MG63 (cell line): ENCODE measurements at regions not wholly inside any gene's neighbourhood (a gene's known extent, or its start where the extent isn't known, plus 50 kb on each side); places are given as distances from the start of the nearest gene placed in this dataset.
"Not testable (repeated sequence)": the region's sequence is repeated elsewhere in the genome, so short reads cannot be mapped to it uniquely, and the experiment has no call there.

Experiments
- DNase-seq: peaks from one replicate; pipeline ENCODE4 v3.0.0-alpha.2; 2020
- H3K27me3 ChIP-seq: fragments of 250-450 bp; sonication (Bioruptor Pico); 2 replicates; pipeline ENCODE4 v1.5.1; 2020; ENCODE audit warnings: mild to moderate bottlenecking, moderate library complexity
- H3K36me3 ChIP-seq: fragments of 250-450 bp; sonication (Bioruptor Pico); 2 replicates; pipeline ENCODE4 v1.5.1; 2020; ENCODE audit warnings: mild to moderate bottlenecking, moderate library complexity
- H3K4me3 ChIP-seq: fragments of 250-450 bp; sonication (Bioruptor Pico); 2 replicates; pipeline ENCODE4 v1.5.1; 2020; ENCODE audit warnings: mild to moderate bottlenecking, moderate library complexity
- H3K9me3 ChIP-seq: fragments of 250-450 bp; sonication (Bioruptor Pico); 2 replicates; pipeline ENCODE4 v1.5.1; 2020; ENCODE audit warnings: mild to moderate bottlenecking, moderate library complexity

- Histone ChIP-seq H3K36me3 (no peaks in the 10 kb centered on the region), H3K27me3 (no peaks in the 10 kb centered on the region), H3K9me3 (no peaks in the 10 kb centered on the region), H3K4me3 (no peak overlapping the region)
- no peak for DNase-seq
Measured at GRCh38 chr5:125483609-125484008, 737.2 kb upstream of the ZNF608 start.

GRCh38 chr5:125484272-125484741, 737.9 kb upstream of the ZNF608 start:
- no peaks in the 10 kb centered on the region for H3K27me3 ChIP-seq
- H3K9me3 ChIP-seq: no peaks in the 10 kb centered on the region
- DNase-seq: peak; percentile 80
- no peaks in the 10 kb centered on the region for H3K36me3 ChIP-seq
- H3K4me3 ChIP-seq: no peak overlapping the region

GRCh38 chr5:125484742-125485641, 738.6 kb upstream of the ZNF608 start:
- Histone ChIP-seq H3K36me3 (no peaks in the 10 kb centered on the region), H3K9me3 (no peaks in the 10 kb centered on the region), H3K27me3 (no peaks in the 10 kb centered on the region), H3K4me3 (no peak overlapping the region)
- DNase-seq: peak; percentile 94

GRCh38 chr5:125485771-125486170, 739.3 kb upstream of the ZNF608 start:
- H3K36me3 ChIP-seq: no peaks in the 10 kb centered on the region
- H3K27me3 ChIP-seq: no peaks in the 10 kb centered on the region
- H3K9me3 ChIP-seq: no peaks in the 10 kb centered on the region
- no peak for DNase-seq
- H3K4me3 ChIP-seq: no peak overlapping the region

- no peaks in the 10 kb centered on the region for H3K27me3 ChIP-seq
- no peaks in the 10 kb centered on the region for H3K9me3 ChIP-seq
- H3K4me3 ChIP-seq: no peak overlapping the region
- no peaks in the 10 kb centered on the region for H3K36me3 ChIP-seq
- no peak for DNase-seq
Measured at GRCh38 chr5:125486634-125487033, 740.2 kb upstream of the ZNF608 start.

- Histone ChIP-seq H3K9me3 (no peaks in the 10 kb centered on the region), H3K27me3 (no peaks in the 10 kb centered on the region), H3K4me3 (no peak overlapping the region), H3K36me3 (no peaks in the 10 kb centered on the region)
- DNase-seq: no peak
Measured at GRCh38 chr5:125487231-125487630, 740.8 kb upstream of the ZNF608 start.

GRCh38 chr5:125487652-125488051, 741.2 kb upstream of the ZNF608 start:
- not testable (repeated sequence) for H3K36me3 ChIP-seq, H3K4me3 ChIP-seq, DNase-seq, H3K9me3 ChIP-seq, H3K27me3 ChIP-seq

- DNase-seq: no peak
- Histone ChIP-seq H3K27me3 (no peaks in the 10 kb centered on the region), H3K9me3 (no peaks in the 10 kb centered on the region; the same call in 1 of the 2 replicates), H3K36me3 (no peaks in the 10 kb centered on the region), H3K4me3 (no peak overlapping the region)
Measured at GRCh38 chr5:125489146-125489545, 742.7 kb upstream of the ZNF608 start.

GRCh38 chr5:125491986-125492492, 745.6 kb upstream of the ZNF608 start:
- Histone ChIP-seq H3K27me3 (no peaks in the 10 kb centered on the region), H3K9me3 (no peaks in the 10 kb centered on the region; the same call in 1 of the 2 replicates), H3K4me3 (no peak overlapping the region), H3K36me3 (no peaks in the 10 kb centered on the region)
- DNase-seq: no peak

- Histone ChIP-seq H3K27me3 (no peaks in the 10 kb centered on the region), H3K36me3 (no peaks in the 10 kb centered on the region), H3K9me3 (no peaks in the 10 kb centered on the region; the same call in 1 of the 2 replicates), H3K4me3 (no peak overlapping the region)
- DNase-seq: peak; percentile 18
Measured at GRCh38 chr5:125492977-125493376, 746.5 kb upstream of the ZNF608 start.

- no peak for DNase-seq
- no peaks in the 10 kb centered on the region; the same call in 1 of the 2 replicates for H3K9me3 ChIP-seq
- no peaks in the 10 kb centered on the region for H3K27me3 ChIP-seq
- no peaks in the 10 kb centered on the region for H3K36me3 ChIP-seq
- no peak overlapping the region for H3K4me3 ChIP-seq
Measured at GRCh38 chr5:125496393-125496792, 750.0 kb upstream of the ZNF608 start.

GRCh38 chr5:125497651-125498050, 751.2 kb upstream of the ZNF608 start:
- Histone ChIP-seq H3K36me3 (no peaks in the 10 kb centered on the region), H3K27me3 (no peaks in the 10 kb centered on the region), H3K9me3 (no peaks in the 10 kb centered on the region; the same call in 1 of the 2 replicates), H3K4me3 (no peak overlapping the region)
- DNase-seq: no peak

GRCh38 chr5:125499636-125500332, 753.3 kb upstream of the ZNF608 start:
- H3K9me3 ChIP-seq: no peaks in the 10 kb centered on the region
- DNase-seq: no peak
- no peaks in the 10 kb centered on the region for H3K36me3 ChIP-seq
- no peaks in the 10 kb centered on the region for H3K27me3 ChIP-seq
- H3K4me3 ChIP-seq: no peak overlapping the region

- no peak for DNase-seq
- Histone ChIP-seq H3K27me3 (no peaks in the 10 kb centered on the region), H3K36me3 (no peaks in the 10 kb centered on the region), H3K4me3 (no peak overlapping the region), H3K9me3 (no peaks in the 10 kb centered on the region)
Measured at GRCh38 chr5:125501396-125501795, 755.0 kb upstream of the ZNF608 start.

- no peak overlapping the region for H3K4me3 ChIP-seq
- DNase-seq: no peak
- H3K27me3 ChIP-seq: no peaks in the 10 kb centered on the region
- no peaks in the 10 kb centered on the region for H3K9me3 ChIP-seq
- H3K36me3 ChIP-seq: no peaks in the 10 kb centered on the region
Measured at GRCh38 chr5:125503946-125504345, 757.5 kb upstream of the ZNF608 start.

GRCh38 chr5:125505115-125505514, 758.7 kb upstream of the ZNF608 start:
- no peak overlapping the region for H3K4me3 ChIP-seq
- H3K27me3 ChIP-seq: no peaks in the 10 kb centered on the region
- no peaks in the 10 kb centered on the region for H3K36me3 ChIP-seq
- no peak for DNase-seq
- no peaks in the 10 kb centered on the region for H3K9me3 ChIP-seq

GRCh38 chr5:125506124-125506523, 759.7 kb upstream of the ZNF608 start:
- no peaks in the 10 kb centered on the region for H3K27me3 ChIP-seq
- no peaks in the 10 kb centered on the region for H3K9me3 ChIP-seq
- no peak for DNase-seq
- H3K36me3 ChIP-seq: no peaks in the 10 kb centered on the region
- no peak overlapping the region for H3K4me3 ChIP-seq
